Lower leg skin (tissue), 4 donors: ENCODE measurements at regions not wholly inside any gene's neighbourhood (a gene's known extent, or its start where the extent isn't known, plus 50 kb on each side); places are given as distances from the start of the nearest gene placed in this dataset.

Experiments used
- DNase-seq, 2 donors: peaks; one replicate each; pipeline ENCODE4 v3.0.0-alpha.2; 2019; ENCODE audit warnings: low spot score in 2 of 2
- H3K4me3 ChIP-seq: fragments of 200-600 bp; sonication (generic); 2 replicates; pipeline ENCODE4 v1.5.1; 2017; ENCODE audit warnings: mild to moderate bottlenecking, low read depth; ENCODE audit not compliant: poor library complexity, severe bottlenecking
- POLR2A ChIP-seq, 2 donors: fragments of 450-650 bp; IDR thresholded peaks; one replicate each; pipeline ENCODE4 v1.6.1; 2016 to 2017; ENCODE audit warnings: antibody characterized with exemption in 2 of 2, mild to moderate bottlenecking in 1 of 2, moderate library complexity in 1 of 2
- WGBS, 2 donors: methylation state at CpG; one replicate each; pipeline ENCODE4 v1.1.5; 2018; 5-methylcytosine and 5-hydroxymethylcytosine counted together
- intact Hi-C: fragments of 100-400 bp; cut with DNase I; formaldehyde crosslinking; loops from one replicate; pipeline ENCODE4 v1.15.0; 2023; ENCODE audit warnings: low total_unique reads
- TF ChIP-seq, protein P1 (sequence below), 3 donors: fragments of 450-650 bp; IDR thresholded peaks; one replicate each; pipeline ENCODE4 v1.5.1; 2016; ENCODE audit warnings: antibody characterized with exemption in 3 of 3, mild to moderate bottlenecking in 3 of 3, moderate library complexity in 2 of 3

DNA sequence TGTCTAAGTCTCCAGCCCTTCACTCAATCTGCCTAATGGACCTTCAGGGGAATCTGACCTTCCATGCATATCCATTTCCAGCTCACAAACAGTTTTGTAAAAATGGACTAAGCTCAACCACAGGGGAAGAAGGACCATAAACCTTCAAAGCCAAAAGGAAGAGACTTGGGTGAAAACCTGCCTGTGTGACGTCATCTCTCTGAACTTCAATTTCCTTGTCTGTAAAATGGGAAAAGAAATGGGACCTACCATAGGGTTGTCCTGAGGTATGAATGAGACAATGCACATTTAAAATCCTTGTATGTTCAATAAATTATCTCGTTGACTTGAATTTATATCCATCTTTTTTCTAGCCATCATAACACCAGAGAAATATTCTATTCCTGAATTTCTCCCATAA lies 370.7 kb downstream of the INSC start:
- no peak overlapping the region for H3K4me3 ChIP-seq
- TF ChIP-seq POLR2A (IDR thresholded peaks at IDR 0.05): no peak
- TF ChIP-seq, protein P1, sequence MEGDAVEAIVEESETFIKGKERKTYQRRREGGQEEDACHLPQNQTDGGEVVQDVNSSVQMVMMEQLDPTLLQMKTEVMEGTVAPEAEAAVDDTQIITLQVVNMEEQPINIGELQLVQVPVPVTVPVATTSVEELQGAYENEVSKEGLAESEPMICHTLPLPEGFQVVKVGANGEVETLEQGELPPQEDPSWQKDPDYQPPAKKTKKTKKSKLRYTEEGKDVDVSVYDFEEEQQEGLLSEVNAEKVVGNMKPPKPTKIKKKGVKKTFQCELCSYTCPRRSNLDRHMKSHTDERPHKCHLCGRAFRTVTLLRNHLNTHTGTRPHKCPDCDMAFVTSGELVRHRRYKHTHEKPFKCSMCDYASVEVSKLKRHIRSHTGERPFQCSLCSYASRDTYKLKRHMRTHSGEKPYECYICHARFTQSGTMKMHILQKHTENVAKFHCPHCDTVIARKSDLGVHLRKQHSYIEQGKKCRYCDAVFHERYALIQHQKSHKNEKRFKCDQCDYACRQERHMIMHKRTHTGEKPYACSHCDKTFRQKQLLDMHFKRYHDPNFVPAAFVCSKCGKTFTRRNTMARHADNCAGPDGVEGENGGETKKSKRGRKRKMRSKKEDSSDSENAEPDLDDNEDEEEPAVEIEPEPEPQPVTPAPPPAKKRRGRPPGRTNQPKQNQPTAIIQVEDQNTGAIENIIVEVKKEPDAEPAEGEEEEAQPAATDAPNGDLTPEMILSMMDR (IDR thresholded peaks at IDR 0.05): no peak
- DNase-seq: no peak
- WGBS, 2 donors: 69 to 84% methylated on average over 2 of the region's 2 CpGs
- intact Hi-C loops: no loop called here

DNA sequence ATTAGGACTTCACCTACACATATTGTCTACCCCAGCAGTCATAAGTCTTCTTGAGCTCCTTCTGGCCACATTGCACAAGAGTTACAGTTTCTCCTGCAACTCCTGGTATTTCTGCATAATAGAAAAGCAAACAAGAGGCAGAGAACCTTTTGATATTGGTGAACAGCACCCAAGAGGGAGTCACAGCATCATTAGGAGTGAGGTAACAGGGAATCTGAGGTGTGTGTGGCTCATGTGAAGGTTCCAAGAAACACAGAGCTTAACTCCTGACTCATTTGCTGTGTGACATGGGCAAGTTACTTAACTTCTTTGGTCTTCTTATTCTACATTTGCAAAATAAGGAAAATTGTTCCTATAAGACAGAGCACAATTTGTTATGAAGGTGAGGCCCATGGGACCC lies 374.6 kb downstream of the INSC start:
- no peak overlapping the region for H3K4me3 ChIP-seq
- TF ChIP-seq, protein P1 (IDR thresholded peaks at IDR 0.05): no peak
- TF ChIP-seq POLR2A (IDR thresholded peaks at IDR 0.05): no peak
- intact Hi-C loops: no loop called here
- no peak for DNase-seq

DNA sequence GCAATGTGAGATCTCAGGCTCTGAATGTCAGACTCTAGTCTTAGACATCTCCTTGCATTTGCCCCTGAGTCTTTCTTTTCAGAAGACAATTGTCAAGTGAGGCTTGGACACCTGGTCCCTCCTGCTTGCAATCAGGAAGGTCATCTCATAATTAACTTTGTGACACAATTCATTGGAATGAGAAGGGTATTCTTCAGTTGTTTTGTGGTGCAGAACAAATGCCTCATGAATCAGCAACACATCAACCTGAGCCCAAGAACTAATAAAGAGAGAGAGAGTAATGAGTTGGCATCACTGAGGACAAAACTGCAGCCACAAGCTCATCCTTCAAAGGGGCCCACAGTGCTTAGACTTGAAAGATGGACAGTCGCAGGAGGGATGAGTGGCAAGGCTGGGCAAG lies 375.8 kb downstream of the INSC start:
- H3K4me3 ChIP-seq: no peak overlapping the region
- DNase-seq: no peak
- WGBS, 2 donors: 89 to 100% methylated on average over 1 of the region's 1 CpG
- TF ChIP-seq, protein P1 (IDR thresholded peaks at IDR 0.05): no peak
- no peak for TF ChIP-seq POLR2A (IDR thresholded peaks at IDR 0.05)
- intact Hi-C loops: no loop called here

DNA sequence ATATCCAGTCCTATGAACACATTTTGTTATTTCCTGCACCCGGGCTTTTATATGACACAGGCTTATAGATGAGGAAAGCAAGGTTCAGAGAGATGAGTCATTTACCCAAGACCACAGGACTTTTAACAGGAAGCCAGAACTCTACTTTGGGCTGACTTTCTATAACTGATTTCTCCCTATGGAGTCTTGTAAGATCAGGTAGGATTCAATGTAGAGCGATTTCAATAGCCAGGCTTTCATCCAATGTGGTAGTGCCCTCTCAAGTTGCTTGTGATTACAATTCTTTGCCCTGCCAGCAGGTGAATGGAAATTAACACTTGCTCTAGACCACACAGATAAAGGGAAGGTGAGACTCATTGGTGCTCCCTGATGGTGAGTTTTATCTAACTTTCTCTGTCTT lies 378.3 kb downstream of the INSC start:
- 74 to 78% methylated on average over 2 of the region's 2 CpGs for WGBS, 2 donors
- TF ChIP-seq POLR2A (IDR thresholded peaks at IDR 0.05): no peak
- no peak overlapping the region for H3K4me3 ChIP-seq
- intact Hi-C loops: no loop called here
- DNase-seq: no peak

DNA sequence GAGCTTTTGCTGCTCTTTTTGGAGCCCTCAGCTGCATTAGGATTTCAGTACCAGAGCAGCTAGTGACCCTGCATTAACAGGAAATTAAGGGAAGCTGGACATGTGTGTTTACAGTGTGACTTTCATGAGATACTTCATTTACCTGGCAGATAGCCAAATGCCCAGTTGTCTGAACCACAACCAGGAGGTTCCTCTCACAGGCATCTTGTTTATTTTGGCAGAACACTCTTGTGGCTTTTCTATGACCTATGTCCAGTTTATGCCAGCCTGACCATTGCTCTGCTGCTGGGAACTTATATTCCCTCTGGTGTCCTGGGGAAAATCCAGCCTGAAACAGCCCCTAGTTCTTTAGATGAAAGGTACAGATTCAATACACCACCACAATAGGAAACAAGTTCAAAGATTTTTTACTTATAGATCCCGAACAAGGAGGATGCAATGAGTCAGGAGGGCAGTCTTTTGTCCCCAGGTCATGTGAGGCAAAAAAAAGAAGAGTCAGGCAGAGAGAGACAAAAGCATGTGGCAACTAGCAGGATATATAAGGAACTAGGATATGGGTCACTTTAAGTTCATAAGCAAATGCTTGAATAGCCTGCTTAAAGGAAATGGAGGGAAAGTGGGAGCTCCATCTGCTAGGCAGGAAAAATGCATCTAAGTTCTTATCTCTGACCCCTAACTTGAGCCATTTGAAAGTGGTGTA lies 379.3 kb downstream of the INSC start:
- whole genome bisulfite sequencing, 2 donors: 44 to 50% methylated on average over 1 of the region's 1 CpG
- TF ChIP-seq, protein P1 (IDR thresholded peaks at IDR 0.05): no peak
- TF ChIP-seq POLR2A (IDR thresholded peaks at IDR 0.05): no peak
- intact Hi-C loops: no loop called here
- DNase-seq: no peak
- H3K4me3 ChIP-seq: no peak overlapping the region

DNA sequence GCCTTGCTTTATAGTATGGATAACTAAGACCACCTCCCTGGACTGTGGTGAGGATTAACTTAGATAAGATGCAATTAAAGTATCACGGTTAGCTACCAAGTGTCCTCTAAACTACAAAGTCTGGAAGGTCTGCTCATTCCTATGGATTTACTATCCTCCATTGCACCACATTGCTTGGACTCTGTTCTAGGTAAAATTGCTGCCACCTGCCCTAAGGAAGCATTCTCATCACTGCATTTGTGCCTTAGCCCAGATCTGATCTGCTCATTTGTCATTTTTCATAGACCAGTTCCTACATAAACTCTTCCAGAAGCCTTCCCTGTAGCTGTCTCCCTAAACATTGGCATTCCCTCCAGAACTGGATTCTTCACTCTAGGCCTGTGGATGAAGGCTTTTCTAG lies 380.0 kb downstream of the INSC start:
- DNase-seq: no peak
- 79 to 80% methylated on average over 1 of the region's 1 CpG for WGBS, 2 donors
- TF ChIP-seq POLR2A (IDR thresholded peaks at IDR 0.05): no peak
- TF ChIP-seq, protein P1 (IDR thresholded peaks at IDR 0.05): no peak
- intact Hi-C loops: no loop called here
- H3K4me3 ChIP-seq: no peak overlapping the region
